ENCODE measurements at regions not wholly inside any gene's neighbourhood (a gene's known extent, or its start where the extent isn't known, plus 50 kb on each side); places are given as distances from the start of the nearest gene placed in this dataset.

- no peaks in the 10 kb centered on the region for H3K9me3 ChIP-seq (replicated peaks in 1 of 3)
- whole genome bisulfite sequencing, 4 donors, result 57 to 73% (median 67%) methylated on average over 3 of the region's 3 CpGs
- no peaks in the 10 kb centered on the region for H3K4me1 ChIP-seq (replicated peaks in 1 of 2)
- no peak overlapping the region for H3K4me3 ChIP-seq
- no peak overlapping the region for H3K27ac ChIP-seq
- DNase-seq, result no peak
- TF ChIP-seq CTCF (IDR thresholded peaks at IDR 0.05), result no peak
- no peak for TF ChIP-seq POLR2A (IDR thresholded peaks at IDR 0.05)
- no peaks in the 10 kb centered on the region for H3K27me3 ChIP-seq
- intact Hi-C loops (cut with DNase I), result no loop called here
- H3K36me3 ChIP-seq (replicated peaks in 1 of 2), result no peaks in the 10 kb centered on the region
Measured at GRCh38 chr4:30948653-30949052, 228.5 kb downstream of the PCDH7 start.

GRCh38 chr4:30950737-30951136 is 230.6 kb downstream of the PCDH7 start:
- intact Hi-C loops (cut with DNase I), result no loop called here
- no peaks in the 10 kb centered on the region for H3K4me1 ChIP-seq (replicated peaks in 1 of 2)
- H3K36me3 ChIP-seq (replicated peaks in 1 of 2), result no peaks in the 10 kb centered on the region
- no peaks in the 10 kb centered on the region for H3K9me3 ChIP-seq (replicated peaks in 1 of 3)
- H3K27me3 ChIP-seq, result no peaks in the 10 kb centered on the region
- TF ChIP-seq CTCF (IDR thresholded peaks at IDR 0.05) (no peak), POLR2A (IDR thresholded peaks at IDR 0.05) (no peak)
- H3K4me3 ChIP-seq, result no peak overlapping the region
- no peak for DNase-seq
- WGBS, 4 donors, result 62 to 81% (median 75%) methylated on average over 3 of the region's 3 CpGs
- no peak overlapping the region for H3K27ac ChIP-seq

GRCh38 chr4:30952526-30953219 is 232.5 kb downstream of the PCDH7 start:
- WGBS, 4 donors, result 68 to 84% (median 77%) methylated on average over 4 of the region's 4 CpGs
- DNase-seq, result no peak
- H3K27ac ChIP-seq, result no peak overlapping the region

GRCh38 chr4:30953799-30954198 is 233.6 kb downstream of the PCDH7 start:
- Histone ChIP-seq H3K27ac (no peak overlapping the region), H3K27me3 (no peaks in the 10 kb centered on the region), H3K4me1 (replicated peaks in 1 of 2) (no peaks in the 10 kb centered on the region), H3K36me3 (replicated peaks in 1 of 2) (no peaks in the 10 kb centered on the region), H3K9me3 (replicated peaks in 1 of 3) (no peaks in the 10 kb centered on the region), H3K4me3 (no peak overlapping the region)
- intact Hi-C loops (cut with DNase I), result no loop called here
- 78 to 90% (median 87%) methylated on average over 1 of the region's 1 CpG for WGBS, 4 donors
- no peak for DNase-seq
- TF ChIP-seq CTCF (IDR thresholded peaks at IDR 0.05) (no peak), POLR2A (IDR thresholded peaks at IDR 0.05) (no peak)

More at GRCh38 chr4:30952526-30953219, 232.5 kb downstream of the PCDH7 start:
- intact Hi-C loops (cut with DNase I), result no loop called here
- Histone ChIP-seq H3K27me3 (no peaks in the 10 kb centered on the region), H3K9me3 (replicated peaks in 1 of 3) (no peaks in the 10 kb centered on the region), H3K4me3 (no peak overlapping the region), H3K36me3 (replicated peaks in 1 of 2) (no peaks in the 10 kb centered on the region), H3K4me1 (replicated peaks in 1 of 2) (no peaks in the 10 kb centered on the region)
- no peak for TF ChIP-seq POLR2A (IDR thresholded peaks at IDR 0.05)
- TF ChIP-seq CTCF (IDR thresholded peaks at IDR 0.05), result no peak

Measured in adrenal gland (tissue), 9 donors.